GM19463 (cell line): ENCODE measurements at regions not wholly inside any gene's neighbourhood (a gene's known extent, or its start where the extent isn't known, plus 50 kb on each side); places are given as distances from the start of the nearest gene placed in this dataset.
"Not testable (repeated sequence)": the region's sequence is repeated elsewhere in the genome, so short reads cannot be mapped to it uniquely, and the experiment has no call there.

Experiments used
- ATAC-seq: cut with Tn5 transposase; IDR thresholded peaks from one replicate; pipeline ENCODE4 v1.9.1; 2021; ENCODE audit warnings: mild to moderate bottlenecking, moderate library complexity; ENCODE audit not compliant: unreplicated experiment

DNA sequence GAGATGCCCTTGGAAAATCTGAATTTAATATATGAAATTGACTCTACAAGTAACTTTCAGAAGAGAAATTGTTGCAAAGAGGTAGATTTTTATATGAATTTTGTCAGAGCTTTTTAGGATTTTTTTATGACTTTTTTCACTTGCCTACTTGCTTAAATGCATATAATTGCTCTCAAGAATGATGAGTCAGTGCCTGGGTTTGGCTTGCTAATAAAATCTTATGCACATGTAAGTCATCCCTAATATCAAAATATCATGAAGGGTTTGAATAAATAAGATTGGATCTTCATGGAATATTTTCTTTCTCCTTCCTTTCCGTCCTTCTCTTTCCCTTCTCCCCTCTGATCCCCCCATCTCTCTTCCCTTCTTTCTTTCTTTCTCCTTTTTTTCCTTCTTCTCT, 354.1 kb downstream of the TXNL1 start:
- no peak for ATAC-seq

DNA sequence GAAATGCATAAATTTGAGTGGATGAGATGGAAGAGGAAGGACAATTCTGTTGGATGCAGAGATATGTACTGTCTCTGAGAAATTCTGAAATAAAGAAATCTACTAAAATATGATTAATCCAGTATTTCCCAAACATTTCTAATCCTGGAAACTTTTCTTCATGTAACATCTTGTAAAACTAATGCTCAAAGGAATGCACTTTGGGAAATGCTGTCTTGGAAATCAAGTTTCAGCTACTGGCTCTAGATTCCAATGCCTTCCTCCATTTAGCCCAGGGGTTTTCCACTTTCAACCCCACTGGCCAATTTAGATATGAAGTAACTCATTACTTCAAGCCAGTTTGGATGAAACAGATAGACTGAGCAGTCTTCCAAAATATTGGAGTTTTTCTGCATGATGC, 355.1 kb downstream of the TXNL1 start:
- ATAC-seq: no peak

DNA sequence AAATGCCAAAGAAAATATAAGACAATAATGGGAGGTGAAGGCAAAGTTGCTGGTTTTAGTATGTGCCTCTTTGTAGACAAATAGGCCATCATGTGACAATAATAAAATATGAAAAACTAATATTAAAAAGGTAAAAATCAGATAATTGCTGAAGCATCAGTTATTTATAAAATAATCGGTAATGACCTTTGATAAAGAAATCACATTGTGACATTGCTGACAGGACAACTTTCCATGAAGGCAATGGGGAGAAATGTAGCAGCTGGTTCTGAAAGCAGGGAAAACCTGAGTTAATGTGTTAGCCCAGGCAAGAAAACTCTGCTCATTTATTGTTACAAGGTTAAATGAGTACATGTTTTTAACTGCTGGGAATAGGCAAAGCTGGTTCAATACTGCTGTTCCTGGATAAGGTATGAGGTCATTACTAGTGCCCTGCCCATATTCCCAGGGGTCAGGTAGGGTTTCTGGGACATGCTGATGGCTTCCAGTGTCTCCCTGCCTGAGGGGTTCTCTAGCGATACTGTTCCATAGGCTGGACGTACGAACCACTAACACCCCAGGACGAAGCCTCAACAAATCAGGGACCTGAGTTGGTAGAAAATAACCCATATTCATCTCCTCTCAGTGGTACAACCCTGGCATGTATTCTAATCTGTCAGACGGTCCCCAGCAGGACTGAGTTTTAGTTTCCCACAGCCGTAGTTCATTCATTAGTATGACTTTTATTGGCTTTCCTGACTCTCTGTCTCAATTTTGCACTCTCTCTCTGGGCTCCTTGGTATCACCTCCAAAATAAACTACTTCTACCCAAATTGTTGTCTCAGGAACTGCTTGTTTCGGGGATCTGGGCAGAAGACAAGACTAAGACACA, 355.9 kb downstream of the TXNL1 start:
- no peak for ATAC-seq

DNA sequence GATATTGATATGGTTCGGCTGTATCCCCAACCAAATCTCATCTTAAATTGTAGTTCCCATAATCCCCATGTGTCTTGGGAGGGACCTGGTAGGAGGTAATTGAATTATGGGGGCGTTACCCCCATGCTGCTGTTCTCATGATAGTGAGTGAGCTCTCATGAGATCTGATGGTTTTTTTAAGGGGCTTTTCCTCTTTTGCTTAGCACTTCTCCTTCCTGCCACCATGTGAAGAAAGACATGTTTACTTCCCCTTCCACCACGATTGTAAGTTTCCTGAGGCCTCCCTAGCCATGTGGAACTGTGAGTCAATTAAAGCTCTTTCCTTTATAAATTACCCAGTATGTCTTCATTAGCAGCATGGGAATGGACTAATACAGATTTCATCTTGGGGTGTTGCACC, 358.6 kb downstream of the TXNL1 start:
- ATAC-seq: not testable (repeated sequence)

DNA sequence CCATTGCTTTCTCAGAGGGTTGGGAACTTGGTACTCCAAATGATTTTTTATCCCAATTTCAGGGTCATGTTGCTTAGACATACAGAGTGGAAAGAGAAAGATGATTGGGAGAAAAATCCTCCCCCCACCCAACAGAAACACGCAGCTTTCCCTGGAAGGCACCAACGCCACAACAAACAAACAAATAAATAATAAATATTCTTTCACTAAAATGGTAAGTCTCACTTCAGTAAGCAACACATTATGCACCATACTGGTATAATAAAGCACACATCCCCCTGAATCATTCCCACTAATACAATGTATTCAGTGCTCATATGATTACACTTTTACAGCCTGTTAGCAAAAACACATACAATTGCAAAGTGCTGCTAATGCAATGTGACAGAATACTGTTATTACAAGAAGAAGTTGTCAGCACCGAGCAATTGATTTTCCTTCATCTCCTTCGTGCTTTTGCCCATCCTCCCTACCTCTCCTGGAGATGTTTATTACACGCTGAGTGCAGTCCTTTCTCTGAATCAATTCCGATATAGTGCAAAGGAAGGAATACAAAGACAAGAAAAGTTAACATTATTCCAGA, 359.9 kb downstream of the TXNL1 start:
- no peak for ATAC-seq

DNA sequence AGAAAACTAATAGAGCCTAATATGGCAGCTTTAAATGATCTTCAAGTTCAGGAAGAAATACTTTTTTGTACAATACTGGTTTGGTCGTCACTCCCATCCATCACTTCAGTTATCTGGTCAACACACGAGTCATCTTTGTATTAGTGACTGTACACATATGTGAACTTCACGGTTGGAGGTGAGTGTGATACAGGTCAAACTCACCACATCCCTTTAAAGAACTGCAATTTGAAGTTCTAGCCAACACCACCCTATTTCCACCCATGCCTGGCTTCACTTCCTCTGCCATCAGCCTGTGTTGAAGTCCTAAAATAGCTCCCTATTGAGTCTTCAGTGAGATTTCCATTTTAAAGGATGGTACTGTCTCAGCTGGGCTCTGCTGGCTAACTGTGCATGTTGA, 361.9 kb downstream of the TXNL1 start:
- ATAC-seq: no peak

DNA sequence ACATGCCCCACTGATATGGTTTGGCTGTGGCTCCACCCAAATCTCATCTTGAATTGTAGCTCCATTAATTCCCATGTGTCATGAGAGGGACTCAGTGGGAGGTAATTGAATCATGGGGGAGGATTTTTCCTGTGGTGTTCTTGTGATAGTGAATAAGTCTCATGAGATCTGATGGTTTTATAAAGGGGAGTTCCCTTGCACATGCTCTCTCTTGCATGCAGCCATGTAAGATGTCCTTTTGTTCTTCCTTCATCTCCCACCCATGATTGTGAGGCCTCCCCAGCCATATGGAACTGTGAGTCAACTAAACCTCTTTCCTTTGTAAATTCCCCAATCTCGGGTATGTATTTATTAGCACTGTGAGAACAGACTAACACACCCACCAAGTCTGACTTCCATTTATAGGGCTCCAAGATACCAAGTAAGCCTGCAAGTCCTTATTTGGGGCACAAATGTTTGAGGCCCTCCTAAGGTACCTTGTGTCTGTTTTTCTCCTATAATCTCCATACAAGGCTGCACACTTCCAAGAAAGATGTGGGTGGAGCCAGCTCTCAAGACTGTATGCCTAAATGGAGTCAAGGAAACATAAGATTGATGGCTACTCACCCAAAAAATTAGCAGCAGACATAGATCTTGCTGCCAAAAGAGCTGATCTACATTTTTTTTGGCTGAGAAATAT, 364.7 kb downstream of the TXNL1 start:
- no peak for ATAC-seq

DNA sequence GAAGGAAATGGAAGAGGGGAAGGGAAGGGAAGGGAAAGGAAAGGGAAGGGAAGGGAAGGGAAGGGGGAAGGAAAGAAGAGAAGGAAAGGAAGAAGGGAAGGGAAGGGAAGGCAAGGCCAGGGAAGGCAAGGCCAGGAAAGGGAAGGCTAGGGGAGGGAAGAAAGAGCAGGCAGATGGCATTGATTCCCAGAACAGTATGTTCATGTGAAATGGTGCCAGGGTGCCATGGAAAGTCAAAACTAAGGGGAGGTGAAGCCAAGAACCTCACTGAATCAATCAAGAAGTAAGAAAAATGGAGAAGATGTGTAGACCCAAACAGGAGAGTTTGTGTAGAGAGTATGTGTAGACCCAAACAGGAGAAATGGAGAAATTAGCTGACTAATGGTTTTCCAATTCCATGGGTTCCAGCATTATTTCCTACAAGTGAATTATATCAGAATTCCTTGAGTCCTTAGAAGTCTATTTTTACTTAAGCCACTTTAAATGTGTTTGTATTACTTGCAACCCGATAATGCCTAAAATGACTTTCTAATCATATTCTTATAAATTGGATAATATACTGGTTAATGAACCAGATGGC, 367.6 kb downstream of the TXNL1 start:
- no peak for ATAC-seq

DNA sequence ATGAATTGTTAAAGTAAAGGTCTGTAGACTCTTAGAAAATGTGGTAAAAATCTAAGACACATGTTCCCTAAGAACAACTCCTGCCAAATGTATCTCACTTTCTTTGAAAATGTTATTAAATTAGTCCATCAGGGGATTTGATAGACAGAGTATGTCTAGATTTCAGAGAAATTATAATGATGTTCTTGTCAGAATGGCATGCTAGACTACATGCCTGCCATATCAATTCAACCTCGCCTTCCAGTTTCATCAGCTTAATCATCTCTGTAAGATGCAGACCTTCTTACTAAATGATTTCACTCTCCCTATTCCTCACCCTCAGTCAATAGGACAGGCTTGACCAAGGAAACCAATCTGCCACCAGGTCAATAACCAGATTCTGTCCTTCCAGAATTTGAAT, 368.4 kb downstream of the TXNL1 start:
- no peak for ATAC-seq

DNA sequence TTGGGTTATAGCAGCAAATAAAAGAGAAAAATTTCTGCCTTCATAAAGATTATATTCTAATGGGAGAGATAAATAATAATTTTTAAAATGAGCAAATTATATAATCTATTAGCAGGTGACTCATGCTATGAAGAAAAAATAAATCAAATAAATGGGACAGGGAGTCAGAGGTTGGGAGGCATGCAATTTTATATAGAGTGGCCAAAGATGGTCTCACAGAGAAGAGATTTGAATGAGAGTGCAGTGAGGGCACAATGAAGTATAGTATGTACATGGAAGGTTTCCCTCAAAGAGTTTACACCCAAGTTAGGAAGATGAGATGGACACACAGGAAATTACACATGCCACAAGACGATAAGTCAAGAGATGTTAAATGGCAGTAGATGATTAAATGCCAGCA, 369.4 kb downstream of the TXNL1 start:
- no peak for ATAC-seq

DNA sequence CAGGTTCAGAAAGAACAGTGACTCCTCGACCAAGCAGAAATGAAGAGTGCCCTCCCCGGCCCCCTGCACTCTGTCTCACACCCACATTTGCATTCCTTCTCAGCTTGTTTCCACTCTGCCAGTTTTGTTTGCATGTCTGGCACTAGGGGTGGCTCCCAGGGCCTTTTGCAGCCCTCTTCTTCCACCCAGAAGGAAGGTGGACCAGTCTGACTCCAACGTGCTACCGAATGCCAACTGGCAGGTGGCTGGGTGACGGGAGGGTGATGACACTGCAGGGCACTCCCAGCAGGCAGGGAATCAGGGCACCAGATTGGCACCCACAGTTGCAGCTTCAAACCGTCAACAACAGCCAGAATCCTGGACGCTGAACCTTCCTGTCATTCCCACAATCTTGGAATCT, 371.1 kb downstream of the TXNL1 start:
- ATAC-seq: no peak

DNA sequence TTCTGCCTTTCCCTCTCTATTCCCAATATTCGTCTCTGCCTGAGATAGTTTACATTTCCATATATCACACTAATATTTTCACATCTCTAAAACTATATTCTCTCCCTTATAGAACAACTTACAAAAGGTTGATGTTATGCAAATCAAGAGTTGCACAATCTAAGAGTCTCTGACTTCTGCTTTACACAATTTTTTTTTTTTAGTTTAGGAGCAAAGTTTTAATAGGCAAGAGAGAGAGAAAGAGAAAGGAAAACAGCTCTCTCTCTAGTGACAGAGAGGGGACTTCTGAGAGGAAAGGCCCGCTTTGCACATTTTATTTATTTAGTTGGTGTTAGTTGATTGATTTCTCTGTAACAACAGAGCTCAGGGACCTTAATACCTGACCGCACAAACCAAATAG, 380.2 kb downstream of the TXNL1 start:
- no peak for ATAC-seq

DNA sequence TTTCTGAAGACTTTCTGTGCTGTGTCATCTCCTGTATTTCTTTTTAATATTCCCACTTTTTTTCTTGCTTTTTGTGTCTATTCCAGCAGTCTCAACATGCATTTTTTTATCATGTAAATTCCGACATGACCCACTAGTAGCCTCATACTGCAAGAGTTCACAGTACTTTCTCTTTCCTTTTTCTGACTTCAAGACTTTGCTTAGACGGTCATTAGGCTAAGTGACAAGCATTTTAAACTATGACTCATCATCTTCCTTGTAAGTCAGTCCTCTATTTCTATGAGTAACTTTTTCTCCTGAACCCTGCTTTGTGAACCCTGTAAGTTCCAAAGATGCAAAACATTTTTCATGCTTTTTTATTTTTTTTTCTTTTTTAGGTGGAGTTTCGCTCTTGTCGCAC, 381.2 kb downstream of the TXNL1 start:
- ATAC-seq: peak; percentile 91

DNA sequence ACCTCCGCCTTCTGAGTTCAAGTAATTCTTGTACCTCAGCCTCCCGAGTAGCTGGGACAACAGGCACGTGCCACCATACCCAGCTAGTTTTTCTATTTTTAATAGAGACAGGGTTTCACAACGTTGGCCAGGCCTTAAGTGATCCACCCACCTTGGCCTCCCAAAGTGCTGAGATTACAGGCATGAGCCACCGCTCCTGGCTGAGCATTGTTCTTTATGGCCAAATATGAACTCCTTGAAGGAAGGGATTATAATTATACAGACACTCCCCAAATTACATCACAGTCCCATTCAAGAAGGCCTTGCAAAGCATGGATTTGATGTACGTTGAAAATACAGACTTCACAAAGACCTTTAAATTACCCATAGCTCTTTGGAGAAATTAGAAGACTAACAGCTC, 381.7 kb downstream of the TXNL1 start:
- ATAC-seq: no peak

DNA sequence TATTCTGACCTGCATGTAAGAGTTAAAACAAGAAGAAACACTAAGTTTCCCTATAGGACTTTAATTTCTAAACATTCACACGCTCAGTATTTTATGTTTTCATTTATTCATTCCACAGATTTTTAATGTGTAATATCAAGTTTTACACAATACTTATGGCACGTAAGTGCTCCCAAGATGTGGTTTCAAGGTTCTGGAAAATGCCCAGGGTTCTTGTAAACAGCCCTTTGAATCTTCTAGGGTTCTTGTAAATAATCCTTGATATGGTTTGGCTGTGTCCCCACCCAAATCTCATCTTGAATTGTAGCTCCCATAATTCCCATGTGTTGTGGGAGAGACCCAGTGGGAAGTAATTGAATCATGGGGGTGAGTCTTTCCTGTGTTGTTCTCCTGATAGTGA, 383.0 kb downstream of the TXNL1 start:
- no peak for ATAC-seq

DNA sequence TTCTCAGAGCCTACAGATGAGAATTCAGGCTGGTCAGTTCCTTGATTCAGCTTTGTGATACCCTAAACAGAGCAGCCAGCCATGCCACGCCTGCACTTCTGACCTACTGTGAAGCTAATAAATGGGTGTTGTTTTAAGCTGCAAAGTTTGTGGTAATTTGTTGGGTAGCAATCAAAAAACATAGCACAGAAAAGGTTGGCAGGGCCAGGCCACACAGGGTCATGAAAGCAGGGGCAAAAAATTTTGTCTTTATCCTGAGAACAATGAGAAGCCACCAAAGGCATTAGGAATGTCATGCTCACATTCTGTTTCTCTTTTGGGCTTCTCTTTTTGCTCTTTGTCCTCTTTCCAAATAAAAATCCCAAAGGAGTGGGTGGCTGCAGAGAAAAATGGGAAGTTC, 385.9 kb downstream of the TXNL1 start:
- ATAC-seq: no peak

DNA sequence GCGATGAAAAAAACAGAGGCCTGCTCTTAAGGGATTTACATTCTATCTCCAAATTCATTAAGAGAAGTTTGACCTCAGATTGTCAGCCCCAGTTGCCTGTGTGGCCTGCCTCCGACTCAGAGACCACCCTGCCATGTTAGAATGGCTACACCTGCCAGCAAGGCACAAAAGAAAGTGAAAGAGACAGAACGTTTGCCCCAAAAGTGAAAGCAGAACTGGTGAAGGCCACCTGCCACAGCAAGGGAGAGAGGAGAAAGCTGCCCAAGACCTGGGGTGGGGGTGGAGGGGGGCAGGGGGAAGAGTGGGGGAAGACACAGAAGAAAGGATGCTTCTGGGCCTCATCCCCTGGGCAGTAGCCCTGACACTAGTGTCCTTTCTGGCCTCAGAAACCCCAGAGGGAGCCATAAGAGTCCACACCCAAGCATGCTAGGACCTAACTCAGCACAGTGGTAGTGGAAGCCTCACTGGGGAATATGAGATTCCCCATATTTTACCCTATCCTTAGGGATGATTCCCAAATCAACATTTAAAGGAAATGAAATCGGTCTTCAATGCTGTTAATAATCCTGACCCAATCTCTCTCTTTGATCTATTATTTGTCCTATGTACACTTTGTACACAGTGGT, 389.7 kb downstream of the TXNL1 start:
- ATAC-seq: peak; percentile 99

DNA sequence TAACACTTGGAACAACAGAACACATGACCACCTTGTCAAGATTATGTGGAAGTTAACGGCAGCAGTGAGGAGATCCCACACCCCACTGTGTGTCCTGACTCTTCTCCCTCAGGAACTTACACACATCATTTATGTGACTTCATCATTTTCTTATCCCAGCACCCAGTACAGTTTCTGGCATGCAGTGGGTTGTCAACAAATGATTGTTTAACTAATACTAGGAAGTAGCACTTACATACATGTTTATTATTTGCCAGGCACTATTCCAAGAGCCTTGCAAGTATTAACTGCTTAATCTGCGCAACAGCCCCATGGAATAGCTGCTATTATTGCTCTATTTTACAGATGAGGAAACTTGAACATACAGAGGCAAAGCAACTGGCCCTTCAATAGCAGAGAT, 391.5 kb downstream of the TXNL1 start:
- ATAC-seq: no peak

DNA sequence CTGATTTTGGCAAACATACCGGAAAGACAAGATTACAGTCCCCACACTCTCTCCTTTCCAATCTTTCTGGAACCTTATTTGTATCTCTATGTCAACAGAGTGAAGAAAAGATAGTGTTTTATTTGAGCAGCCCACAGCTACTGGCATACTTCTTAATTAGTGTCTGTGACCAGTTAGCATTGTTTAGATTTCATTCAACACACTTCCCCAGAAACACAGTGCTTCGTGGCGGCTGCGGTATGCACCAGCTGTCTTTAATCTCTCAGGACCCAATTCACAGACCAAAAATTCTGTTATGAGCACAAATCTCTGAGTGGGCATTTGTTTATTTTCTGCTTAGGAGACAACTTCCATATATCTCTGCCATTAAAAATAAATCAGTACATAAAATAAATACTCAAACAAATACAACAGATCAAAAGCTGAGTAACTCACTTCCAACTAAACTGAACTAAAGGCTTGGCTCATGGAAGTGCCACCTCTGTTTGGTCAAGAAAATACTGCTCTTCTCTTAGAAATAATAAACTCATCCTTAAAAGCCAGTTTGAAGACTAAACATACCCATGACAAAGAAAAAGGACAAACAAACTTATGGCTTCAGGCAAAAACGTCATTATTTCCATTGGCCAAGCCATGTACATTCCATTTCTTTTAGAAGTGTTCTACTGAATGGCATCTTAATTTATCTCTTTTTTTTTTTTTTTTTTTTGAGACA, 392.4 kb downstream of the TXNL1 start:
- no peak for ATAC-seq

DNA sequence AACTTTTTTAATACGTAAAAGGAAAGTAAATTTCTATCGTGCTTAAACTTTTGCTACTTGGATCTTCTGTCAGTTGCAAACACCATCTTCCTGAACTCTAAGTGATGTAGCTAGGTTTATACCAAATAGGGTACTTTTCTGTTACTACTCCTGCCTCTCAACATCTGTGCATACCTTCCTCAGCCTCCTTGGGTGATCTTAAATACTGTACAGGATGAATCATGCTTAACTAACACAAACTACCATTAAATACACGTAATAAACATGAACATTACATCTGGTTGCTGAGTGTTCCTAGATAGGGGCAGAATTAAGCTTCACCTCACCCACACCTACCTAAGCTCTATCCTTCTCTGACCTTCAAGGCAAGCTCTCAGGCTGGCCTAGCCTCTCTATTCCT, 398.0 kb downstream of the TXNL1 start:
- no peak for ATAC-seq

DNA sequence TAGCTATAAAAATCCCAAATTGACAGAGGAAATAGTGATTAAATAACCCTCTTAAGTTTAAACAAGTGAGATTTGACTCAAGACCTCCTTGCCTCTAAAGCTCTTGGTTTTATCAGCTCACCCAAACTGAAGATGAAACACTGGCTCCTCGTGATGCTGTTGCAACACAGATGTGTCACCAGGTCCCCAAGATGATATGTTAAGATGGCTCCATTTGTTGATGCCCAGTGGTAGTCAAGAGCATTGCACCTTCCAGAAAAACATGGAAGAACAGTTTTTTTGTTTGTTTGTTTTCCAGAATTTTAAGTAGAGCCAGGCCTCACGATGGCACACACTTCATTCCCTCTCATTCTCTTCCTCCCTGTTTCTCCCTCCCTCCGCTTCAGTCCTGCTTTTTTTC, 399.8 kb downstream of the TXNL1 start:
- ATAC-seq: no peak
